ENCODE measurements at regions not wholly inside any gene's neighbourhood (a gene's known extent, or its start where the extent isn't known, plus 50 kb on each side); places are given as distances from the start of the nearest gene placed in this dataset.
"Not testable (repeated sequence)": the region's sequence is repeated elsewhere in the genome, so short reads cannot be mapped to it uniquely, and the experiment has no call there.

DNA sequence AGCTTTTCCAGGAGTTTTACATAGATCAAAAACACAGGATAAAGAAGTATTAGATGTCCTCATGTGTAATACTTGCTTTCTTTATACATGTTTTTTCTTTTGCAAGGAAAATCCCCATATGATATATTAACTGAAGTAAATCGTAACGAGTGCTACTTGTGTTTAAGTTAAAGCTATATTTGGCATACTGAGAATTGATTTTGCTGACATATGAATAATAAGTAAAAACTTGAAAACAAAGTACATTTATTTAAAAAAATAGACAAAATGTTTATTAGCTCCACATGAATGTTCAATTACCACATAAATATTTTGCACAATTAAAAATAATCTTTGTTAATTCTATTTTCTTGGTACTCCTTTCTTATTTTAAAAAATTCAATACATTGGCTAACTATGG, 884.7 kb downstream of the FSTL5 start:
- peaks cover 0 to 4% (median 0%) of the 10 kb centered on the region in 3 donors for H3K4me1 ChIP-seq
- no peak for TF ChIP-seq CTCF (IDR thresholded peaks at IDR 0.05)
- no peak for ATAC-seq
- H3K27ac ChIP-seq: no peak overlapping the region
- H3K27me3 ChIP-seq: no peaks in the 10 kb centered on the region
- H3K9me3 ChIP-seq: no peaks in the 10 kb centered on the region
- H3K4me3 ChIP-seq: no peak overlapping the region
- H3K36me3 ChIP-seq: no peaks in the 10 kb centered on the region
- no peak for FAIRE-seq
- DNase-seq: no peak
- intact Hi-C loops (cut with DNase I): no loop called here
- 18 to 28% methylated on average over 2 of the region's 2 CpGs for WGBS, 2 donors

DNA sequence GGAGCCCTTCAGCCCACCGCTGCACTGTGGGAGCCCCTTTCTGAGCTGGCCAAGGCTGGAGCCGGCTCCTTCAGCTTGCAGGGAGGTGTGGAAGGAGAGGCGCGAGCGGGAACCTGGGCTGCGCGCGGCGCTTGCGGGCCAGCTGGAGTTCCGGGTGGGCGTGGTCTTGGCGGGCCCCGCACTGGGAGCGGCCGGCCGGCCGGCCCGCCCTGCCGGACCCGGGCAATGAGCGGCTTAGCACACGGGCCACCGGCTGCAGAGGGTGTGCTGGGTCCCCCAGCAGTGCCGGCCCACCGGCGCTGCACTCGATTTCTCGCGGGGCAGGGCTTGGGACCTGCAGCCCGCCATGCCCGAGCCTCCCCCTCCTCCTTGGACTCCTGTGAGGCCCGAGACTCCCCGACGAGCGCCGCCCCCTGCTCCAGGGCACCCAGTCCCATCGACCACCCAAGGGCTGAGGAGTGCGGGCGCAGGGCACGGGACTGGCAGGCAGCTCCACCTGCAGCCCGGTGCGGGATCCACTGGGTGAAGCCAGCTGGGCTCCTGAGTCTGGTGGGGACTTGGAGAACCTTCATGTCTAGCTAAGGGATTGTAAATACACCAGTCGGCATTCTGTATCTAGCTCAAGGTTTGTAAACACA, 886.5 kb downstream of the FSTL5 start:
- H3K27me3 ChIP-seq; ATAC-seq; H3K9me3 ChIP-seq; H3K4me3 ChIP-seq; FAIRE-seq; H3K36me3 ChIP-seq; H3K27ac ChIP-seq; intact Hi-C loops (cut with DNase I); H3K4me1 ChIP-seq: not testable (repeated sequence)
- WGBS, 2 donors: 88 to 90% methylated on average over 34 to 44 of the region's 44 CpGs
- peak in 1 of 6 donors; percentile 62 for DNase-seq

DNA sequence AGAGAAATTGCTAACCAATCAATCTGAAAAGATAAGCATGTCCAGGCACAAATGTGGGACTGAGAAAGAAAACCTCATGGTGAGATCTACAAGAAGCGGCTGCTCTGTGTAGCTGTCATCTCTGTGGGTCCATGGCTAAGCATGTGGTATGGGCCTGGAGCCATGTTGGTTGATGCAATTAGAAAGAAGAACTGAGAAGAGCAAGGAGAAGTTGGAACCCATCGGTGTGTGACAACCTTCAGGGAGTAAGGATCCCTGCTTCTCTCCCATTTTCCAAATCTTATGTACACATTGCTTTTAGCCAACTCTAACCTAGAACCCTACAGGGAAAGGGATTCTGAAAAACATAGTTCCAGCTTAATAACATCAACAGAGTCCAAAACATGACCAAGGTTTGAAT, 890.2 kb downstream of the FSTL5 start:
- H3K27ac ChIP-seq: no peak overlapping the region
- no peaks in the 10 kb centered on the region for H3K27me3 ChIP-seq
- H3K4me1 ChIP-seq: no peaks in the 10 kb centered on the region
- FAIRE-seq: no peak
- TF ChIP-seq CTCF (IDR thresholded peaks at IDR 0.05): no peak
- WGBS, 2 donors: 97 to 98% methylated on average over 2 of the region's 2 CpGs
- no peak for DNase-seq
- no peak for ATAC-seq
- no peak overlapping the region for H3K4me3 ChIP-seq
- intact Hi-C loops (cut with DNase I): no loop called here
- no peaks in the 10 kb centered on the region for H3K36me3 ChIP-seq
- H3K9me3 ChIP-seq: no peaks in the 10 kb centered on the region

DNA sequence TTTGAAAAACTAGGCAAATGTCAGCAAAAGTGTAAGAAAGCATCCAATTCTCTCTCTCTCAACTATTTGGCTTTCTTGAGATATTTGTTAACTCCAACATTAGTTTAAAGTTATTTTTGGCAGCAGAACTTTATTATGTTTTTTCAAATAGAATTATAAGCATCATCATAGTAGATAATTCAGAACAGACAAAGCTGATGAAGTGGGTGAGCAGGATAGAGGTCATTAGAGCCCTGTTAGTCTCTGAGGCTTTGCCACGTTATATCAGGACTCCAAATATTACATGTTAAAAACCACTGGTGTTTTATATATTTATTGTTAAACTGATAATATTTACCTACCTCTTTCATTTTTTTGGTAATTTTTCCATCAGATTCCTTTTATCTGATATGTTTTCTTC, 903.0 kb downstream of the FSTL5 start:
- TF ChIP-seq CTCF (IDR thresholded peaks at IDR 0.05): no peak
- no peak for DNase-seq
- intact Hi-C loops (cut with DNase I): no loop called here
- 83 to 95% methylated on average over 1 of the region's 1 CpG for WGBS, 2 donors
- Histone ChIP-seq H3K36me3 (no peaks in the 10 kb centered on the region), H3K27me3 (no peaks in the 10 kb centered on the region), H3K27ac (no peak overlapping the region), H3K4me3 (no peak overlapping the region), H3K9me3 (peaks cover 0 to 5% (median 0%) of the 10 kb centered on the region in 4 donors), H3K4me1 (no peaks in the 10 kb centered on the region)
- ATAC-seq: no peak
- no peak for FAIRE-seq

DNA sequence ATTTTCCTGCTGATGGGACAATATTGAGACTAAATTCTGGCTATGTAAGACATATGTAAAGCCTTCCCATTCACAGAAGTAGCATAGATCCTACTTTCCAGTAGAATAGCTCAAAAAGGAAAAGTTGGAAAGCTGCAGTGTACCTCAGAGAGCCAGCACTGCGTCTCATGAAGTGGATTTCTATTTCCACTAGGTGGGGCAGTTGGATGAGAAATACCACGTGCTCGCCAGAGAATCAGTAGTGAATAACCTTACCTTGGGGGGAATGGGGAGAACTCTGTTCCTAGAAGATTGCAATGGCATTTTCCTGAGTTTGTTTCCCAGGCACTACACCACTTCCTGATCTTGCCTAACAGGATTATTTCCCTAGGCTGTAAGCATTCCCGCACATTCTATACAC, 907.1 kb downstream of the FSTL5 start:
- no peak overlapping the region for H3K27ac ChIP-seq
- no peaks in the 10 kb centered on the region for H3K27me3 ChIP-seq
- intact Hi-C loops (cut with DNase I): no loop called here
- DNase-seq (no peak), FAIRE-seq (no peak), ATAC-seq (no peak)
- H3K4me3 ChIP-seq: no peak overlapping the region
- H3K9me3 ChIP-seq: peaks cover 0 to 5% (median 0%) of the 10 kb centered on the region in 4 donors
- 64 to 83% methylated on average over 4 of the region's 4 CpGs for WGBS, 2 donors
- no peak for TF ChIP-seq CTCF (IDR thresholded peaks at IDR 0.05)
- H3K36me3 ChIP-seq: no peaks in the 10 kb centered on the region
- H3K4me1 ChIP-seq: no peaks in the 10 kb centered on the region

Measured in pancreas (tissue), 10 donors.